HEK293T (cell line): ENCODE measurements at regions not wholly inside any gene's neighbourhood (a gene's known extent, or its start where the extent isn't known, plus 50 kb on each side); places are given as distances from the start of the nearest gene placed in this dataset.

Experiments
- BHLHE40 ChIP-seq: fragments of 450-650 bp; IDR thresholded peaks from 2 replicates; pipeline ENCODE4 v1.6.1; 2016; ENCODE audit warnings: mild to moderate bottlenecking, moderate library complexity, borderline replicate concordance
- CTBP1 ChIP-seq: fragments of 450-650 bp; IDR thresholded peaks from 2 replicates; pipeline ENCODE4 v1.6.1; 2016; ENCODE audit warnings: borderline replicate concordance
- ELF4 ChIP-seq: fragments of 450-650 bp; IDR thresholded peaks from 2 replicates; pipeline ENCODE4 v1.6.1; 2017; ENCODE audit warnings: antibody characterized with exemption
- FOXA1 ChIP-seq: fragments of 450-650 bp; IDR thresholded peaks from 2 replicates; pipeline ENCODE4 v1.6.1; 2016; ENCODE audit warnings: mild to moderate bottlenecking
- FOXK2 ChIP-seq: fragments of 450-650 bp; IDR thresholded peaks from 2 replicates; pipeline ENCODE4 v1.6.1; 2016; ENCODE audit warnings: mild to moderate bottlenecking
- LEF1 ChIP-seq: fragments of 450-650 bp; IDR thresholded peaks from 2 replicates; pipeline ENCODE4 v1.6.1; 2017; ENCODE audit warnings: mild to moderate bottlenecking, borderline replicate concordance
- NFRKB ChIP-seq: fragments of 450-650 bp; IDR thresholded peaks from 2 replicates; pipeline ENCODE4 v1.6.1; 2016; ENCODE audit warnings: mild to moderate bottlenecking, moderate library complexity
- SP1 ChIP-seq: fragments of 450-650 bp; IDR thresholded peaks from 2 replicates; pipeline ENCODE4 v1.6.1; 2017
- ZNF384 ChIP-seq: fragments of 450-650 bp; IDR thresholded peaks from 2 replicates; pipeline ENCODE4 v1.6.1; 2016

DNA sequence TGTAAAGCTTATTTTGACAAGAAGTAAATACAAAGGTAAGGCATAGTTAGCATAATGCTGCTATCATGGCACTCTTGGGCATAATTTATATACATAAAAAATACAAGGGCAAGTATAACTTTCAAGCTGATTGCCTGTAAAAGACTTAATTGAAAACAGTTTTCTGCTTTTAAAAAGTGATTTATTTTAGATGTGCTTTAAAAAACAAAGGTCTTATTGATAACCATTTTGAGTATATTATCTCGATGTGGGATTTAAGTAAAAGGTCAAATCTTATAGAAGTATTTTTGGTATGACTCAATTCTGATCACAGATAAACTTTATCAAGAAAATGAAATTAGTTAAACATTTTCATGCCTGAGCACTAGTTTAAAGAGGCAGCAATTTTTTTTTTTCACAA lies 175.8 kb downstream of the KCNRG start:
- TF ChIP-seq CTBP1 (no peak), ZNF384 (no peak), FOXK2 (no peak), SP1 (no peak), LEF1 (no peak), NFRKB (no peak), BHLHE40 (no peak), ELF4 (no peak), FOXA1 (no peak)
